Tibial nerve (tissue), 4 donors: ENCODE measurements at regions not wholly inside any gene's neighbourhood (a gene's known extent, or its start where the extent isn't known, plus 50 kb on each side); places are given as distances from the start of the nearest gene placed in this dataset.
A peak's percentile ranks its signal among the peaks of the same experiment; 100 is the strongest.

Source experiments
- DNase-seq, 2 donors: peaks; one replicate each; pipeline ENCODE4 v3.0.0-alpha.2; 2019; ENCODE audit warnings: low spot score in 2 of 2
- H3K27ac ChIP-seq, 4 donors: fragments of 200-600 bp; sonication (generic) in 3 of 4; one replicate each; pipeline ENCODE4 v1.5.1; 2017 to 2019; ENCODE audit warnings: mild to moderate bottlenecking in 1 of 4
- H3K27me3 ChIP-seq, 2 donors: fragments of 200-600 bp; sonication (generic) in 1 of 2; one replicate each; pipeline versions ENCODE4 v1.5.1 to v1.6.0; 2017 to 2019
- H3K36me3 ChIP-seq, 3 donors: fragments of 200-600 bp; sonication (generic); one replicate each; pipeline ENCODE4 v1.5.1; 2018 to 2019
- H3K4me1 ChIP-seq, 4 donors: fragments of 200-600 bp; sonication (generic) in 3 of 4; one replicate each; pipeline ENCODE4 v1.5.1; 2017 to 2019
- H3K4me3 ChIP-seq, 4 donors: fragments of 200-600 bp; sonication (generic) in 3 of 4; one replicate each; pipeline ENCODE4 v1.5.1; 2017 to 2019; ENCODE audit warnings: mild to moderate bottlenecking in 1 of 4, moderate library complexity in 1 of 4
- H3K9me3 ChIP-seq, 4 donors: fragments of 200-600 bp; sonication (generic) in 3 of 4; one replicate each; pipeline ENCODE4 v1.5.1; 2017 to 2019
- CTCF ChIP-seq, 5 experiments: fragments of 200-600 bp in 3 of 5; fragments of 450-650 bp in 2 of 5; sonication (generic) in 3 of 5; IDR thresholded peaks; one replicate each; pipeline ENCODE4 v1.5.1; 2016 to 2019; ENCODE audit warnings: antibody characterized with exemption in 5 of 5, mild to moderate bottlenecking in 3 of 5, moderate library complexity in 2 of 5
- EP300 ChIP-seq, 2 donors: sonication (generic); formaldehyde crosslinking; IDR thresholded peaks; one replicate each; pipeline ENCODE4 v1.6.1; 2017; ENCODE audit warnings: antibody characterized with exemption in 2 of 2, mild to moderate bottlenecking in 1 of 2
- POLR2A ChIP-seq, 2 donors: fragments of 450-650 bp; IDR thresholded peaks; one replicate each; pipeline ENCODE4 v1.6.1; 2017; ENCODE audit warnings: antibody characterized with exemption in 2 of 2, mild to moderate bottlenecking in 2 of 2, moderate library complexity in 2 of 2
- WGBS, 2 donors: methylation state at CpG; one replicate each; pipeline ENCODE4 v1.1.5; 2018; 5-methylcytosine and 5-hydroxymethylcytosine counted together

- 85 to 98% methylated on average over 5 of the region's 5 CpGs for WGBS, 2 donors
Measured at GRCh38 chr1:187046293-187046692, 217.5 kb downstream of the PLA2G4A start.

GRCh38 chr1:187047298-187047697, 218.5 kb downstream of the PLA2G4A start:
- H3K36me3 ChIP-seq = no peaks in the 10 kb centered on the region
- WGBS, 2 donors = 72 to 75% methylated on average over 5 of the region's 5 CpGs
- no peaks in the 10 kb centered on the region for H3K27me3 ChIP-seq
- TF ChIP-seq CTCF (IDR thresholded peaks at IDR 0.05) (no peak), POLR2A (IDR thresholded peaks at IDR 0.05) (no peak), EP300 (IDR thresholded peaks at IDR 0.05) (no peak)
- DNase-seq = no peak
- H3K4me3 ChIP-seq = no peak overlapping the region
- H3K9me3 ChIP-seq = no peaks in the 10 kb centered on the region
- H3K27ac ChIP-seq = no peak overlapping the region
- H3K4me1 ChIP-seq = no peaks in the 10 kb centered on the region

More at GRCh38 chr1:187046293-187046692, 217.5 kb downstream of the PLA2G4A start:
- no peak for DNase-seq
- H3K4me3 ChIP-seq = no peak overlapping the region
- no peaks in the 10 kb centered on the region for H3K36me3 ChIP-seq
- no peak overlapping the region for H3K27ac ChIP-seq
- no peaks in the 10 kb centered on the region for H3K4me1 ChIP-seq
- TF ChIP-seq CTCF (IDR thresholded peaks at IDR 0.05) = no peak
- TF ChIP-seq POLR2A (IDR thresholded peaks at IDR 0.05) = no peak
- TF ChIP-seq EP300 (IDR thresholded peaks at IDR 0.05) = no peak
- no peaks in the 10 kb centered on the region for H3K27me3 ChIP-seq
- H3K9me3 ChIP-seq = no peaks in the 10 kb centered on the region

GRCh38 chr1:187051618-187052232, 223.0 kb downstream of the PLA2G4A start:
- Histone ChIP-seq H3K9me3 (no peaks in the 10 kb centered on the region), H3K27me3 (no peaks in the 10 kb centered on the region), H3K27ac (no peak overlapping the region), H3K36me3 (no peaks in the 10 kb centered on the region), H3K4me3 (no peak overlapping the region), H3K4me1 (peaks cover 0 to 6% (median 0%) of the 10 kb centered on the region in 4 donors)
- no peak for DNase-seq
- TF ChIP-seq POLR2A (IDR thresholded peaks at IDR 0.05) = no peak
- TF ChIP-seq CTCF (IDR thresholded peaks at IDR 0.05) = peak in 4 of 5 experiments; percentile 19 to 44 (median 28)
- WGBS, 2 donors = 7 to 14% methylated on average over 4 of the region's 4 CpGs

- H3K27ac ChIP-seq = no peak overlapping the region
- no peak for DNase-seq
- H3K9me3 ChIP-seq = no peaks in the 10 kb centered on the region
- no peak for TF ChIP-seq CTCF (IDR thresholded peaks at IDR 0.05)
- TF ChIP-seq EP300 (IDR thresholded peaks at IDR 0.05) = no peak
- no peak for TF ChIP-seq POLR2A (IDR thresholded peaks at IDR 0.05)
- H3K27me3 ChIP-seq = no peaks in the 10 kb centered on the region
- 68 to 73% methylated on average over 4 of the region's 4 CpGs for WGBS, 2 donors
- no peaks in the 10 kb centered on the region for H3K36me3 ChIP-seq
- H3K4me1 ChIP-seq = peaks cover 0 to 6% (median 0%) of the 10 kb centered on the region in 4 donors
- no peak overlapping the region for H3K4me3 ChIP-seq
Measured at GRCh38 chr1:187053876-187054275, 225.1 kb downstream of the PLA2G4A start.

GRCh38 chr1:187054862-187055757, 226.4 kb downstream of the PLA2G4A start:
- WGBS, 2 donors = 77 to 78% methylated on average over 3 of the region's 3 CpGs
- no peak for DNase-seq
- Histone ChIP-seq H3K27me3 (no peaks in the 10 kb centered on the region), H3K27ac (no peak overlapping the region), H3K4me1 (peaks cover 0 to 6% (median 0%) of the 10 kb centered on the region in 4 donors), H3K4me3 (no peak overlapping the region), H3K9me3 (no peaks in the 10 kb centered on the region), H3K36me3 (no peaks in the 10 kb centered on the region)
- TF ChIP-seq POLR2A (IDR thresholded peaks at IDR 0.05) = no peak
- no peak for TF ChIP-seq EP300 (IDR thresholded peaks at IDR 0.05)
- TF ChIP-seq CTCF (IDR thresholded peaks at IDR 0.05) = no peak
